ENCODE measurements at regions not wholly inside any gene's neighbourhood (a gene's known extent, or its start where the extent isn't known, plus 50 kb on each side); places are given as distances from the start of the nearest gene placed in this dataset.

DNA sequence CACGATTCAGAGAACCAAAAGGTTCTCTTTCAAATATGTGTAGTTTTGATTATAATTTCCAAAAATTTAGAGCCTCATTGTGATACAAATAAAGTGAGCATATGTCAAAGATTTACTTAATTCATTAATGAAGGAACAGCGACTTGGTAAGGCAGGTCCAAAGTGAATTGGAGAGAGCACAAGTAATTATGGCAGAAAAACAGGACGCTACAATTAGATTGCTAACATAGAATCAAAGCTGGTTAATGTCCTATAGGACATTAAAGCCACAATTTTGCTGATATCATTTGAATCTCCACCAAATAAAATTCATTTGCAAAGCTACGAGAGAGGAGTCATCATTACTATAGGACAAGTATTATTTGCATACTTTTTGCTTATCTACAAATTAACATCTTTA is 164.2 kb downstream of the CCER1 start:
- TF ChIP-seq, protein P1, sequence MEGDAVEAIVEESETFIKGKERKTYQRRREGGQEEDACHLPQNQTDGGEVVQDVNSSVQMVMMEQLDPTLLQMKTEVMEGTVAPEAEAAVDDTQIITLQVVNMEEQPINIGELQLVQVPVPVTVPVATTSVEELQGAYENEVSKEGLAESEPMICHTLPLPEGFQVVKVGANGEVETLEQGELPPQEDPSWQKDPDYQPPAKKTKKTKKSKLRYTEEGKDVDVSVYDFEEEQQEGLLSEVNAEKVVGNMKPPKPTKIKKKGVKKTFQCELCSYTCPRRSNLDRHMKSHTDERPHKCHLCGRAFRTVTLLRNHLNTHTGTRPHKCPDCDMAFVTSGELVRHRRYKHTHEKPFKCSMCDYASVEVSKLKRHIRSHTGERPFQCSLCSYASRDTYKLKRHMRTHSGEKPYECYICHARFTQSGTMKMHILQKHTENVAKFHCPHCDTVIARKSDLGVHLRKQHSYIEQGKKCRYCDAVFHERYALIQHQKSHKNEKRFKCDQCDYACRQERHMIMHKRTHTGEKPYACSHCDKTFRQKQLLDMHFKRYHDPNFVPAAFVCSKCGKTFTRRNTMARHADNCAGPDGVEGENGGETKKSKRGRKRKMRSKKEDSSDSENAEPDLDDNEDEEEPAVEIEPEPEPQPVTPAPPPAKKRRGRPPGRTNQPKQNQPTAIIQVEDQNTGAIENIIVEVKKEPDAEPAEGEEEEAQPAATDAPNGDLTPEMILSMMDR (conservative IDR thresholded peaks at IDR 0.05 in 1 of 2, IDR thresholded peaks at IDR 0.05 in 1 of 2; ENCODE audit: low read depth in 1 of 2, low read length in 2 of 2): no peak
- no peak for TF ChIP-seq EZH2 (IDR thresholded peaks at IDR 0.05; ENCODE audit: low read length, missing control alignments)
